ENCODE measurements at regions not wholly inside any gene's neighbourhood (a gene's known extent, or its start where the extent isn't known, plus 50 kb on each side); places are given as distances from the start of the nearest gene placed in this dataset.
"Not testable (repeated sequence)": the region's sequence is repeated elsewhere in the genome, so short reads cannot be mapped to it uniquely, and the experiment has no call there.

DNA sequence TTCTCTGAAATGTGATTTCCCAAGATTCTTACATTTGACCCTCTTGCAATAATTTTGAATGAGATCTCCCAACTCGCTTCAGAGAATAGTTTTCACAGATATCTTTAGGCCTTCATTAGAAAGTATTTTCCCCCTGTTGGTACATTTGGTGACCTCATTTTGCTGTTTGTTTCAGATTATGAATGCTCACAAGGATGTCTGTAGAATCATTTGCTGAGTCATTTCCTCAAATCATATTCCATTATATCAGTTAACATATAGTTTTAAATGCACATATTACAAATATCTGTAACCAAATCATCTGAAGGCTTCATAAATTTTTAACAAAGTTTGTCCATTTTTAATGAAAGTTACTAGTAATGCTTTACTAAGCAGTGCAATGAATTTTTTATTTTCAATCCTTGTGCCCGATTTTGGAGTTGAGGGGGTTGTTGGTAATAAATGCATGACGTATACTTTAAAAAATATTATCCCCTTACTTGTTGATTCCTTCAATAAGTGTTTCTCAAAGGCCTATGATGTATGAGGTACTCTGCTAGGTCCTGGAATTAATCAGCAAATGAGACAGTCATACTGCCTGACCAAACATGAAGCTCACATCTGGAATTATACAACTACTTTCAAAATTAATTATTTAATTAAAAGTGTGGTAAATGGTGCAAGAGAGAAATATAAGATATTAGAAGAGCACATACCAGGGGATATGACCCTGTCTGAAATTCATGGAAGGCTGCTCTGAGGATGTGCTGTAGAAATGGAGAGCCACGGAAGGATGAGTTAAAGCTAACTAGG lies 126.9 kb upstream of the RAP1B start:
- H3K9ac ChIP-seq = peak overlapping the region; percentile 73
- H2AFZ ChIP-seq (ENCODE audit: low read depth) = peak overlapping the region; percentile 43
- TF ChIP-seq, protein P1, sequence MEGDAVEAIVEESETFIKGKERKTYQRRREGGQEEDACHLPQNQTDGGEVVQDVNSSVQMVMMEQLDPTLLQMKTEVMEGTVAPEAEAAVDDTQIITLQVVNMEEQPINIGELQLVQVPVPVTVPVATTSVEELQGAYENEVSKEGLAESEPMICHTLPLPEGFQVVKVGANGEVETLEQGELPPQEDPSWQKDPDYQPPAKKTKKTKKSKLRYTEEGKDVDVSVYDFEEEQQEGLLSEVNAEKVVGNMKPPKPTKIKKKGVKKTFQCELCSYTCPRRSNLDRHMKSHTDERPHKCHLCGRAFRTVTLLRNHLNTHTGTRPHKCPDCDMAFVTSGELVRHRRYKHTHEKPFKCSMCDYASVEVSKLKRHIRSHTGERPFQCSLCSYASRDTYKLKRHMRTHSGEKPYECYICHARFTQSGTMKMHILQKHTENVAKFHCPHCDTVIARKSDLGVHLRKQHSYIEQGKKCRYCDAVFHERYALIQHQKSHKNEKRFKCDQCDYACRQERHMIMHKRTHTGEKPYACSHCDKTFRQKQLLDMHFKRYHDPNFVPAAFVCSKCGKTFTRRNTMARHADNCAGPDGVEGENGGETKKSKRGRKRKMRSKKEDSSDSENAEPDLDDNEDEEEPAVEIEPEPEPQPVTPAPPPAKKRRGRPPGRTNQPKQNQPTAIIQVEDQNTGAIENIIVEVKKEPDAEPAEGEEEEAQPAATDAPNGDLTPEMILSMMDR (conservative IDR thresholded peaks at IDR 0.05; ENCODE audit: low read depth, low read length) = 0 out of 2 replicates have a peak, but pooled peaks have one; percentile 20

DNA sequence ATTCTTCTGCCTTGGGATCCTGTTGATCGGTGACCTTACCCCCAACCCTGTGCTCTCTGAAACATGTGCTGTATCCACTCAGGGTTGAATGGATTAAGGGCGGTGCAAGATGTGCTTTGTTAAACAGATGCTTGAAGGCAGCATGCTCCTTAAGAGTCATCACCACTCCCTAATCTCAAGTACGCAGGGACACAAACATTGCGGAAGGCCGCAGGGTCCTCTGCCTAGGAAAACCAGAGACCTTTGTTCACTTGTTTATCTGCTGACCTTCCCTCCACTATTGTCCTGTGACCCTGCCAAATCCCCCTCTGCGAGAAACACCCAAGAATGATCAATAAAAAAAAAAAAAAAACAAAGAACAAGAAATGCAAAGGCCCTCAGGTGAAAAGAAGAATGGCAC lies 126.1 kb upstream of the RAP1B start:
- H3K9ac ChIP-seq; H3K4me2 ChIP-seq; H3K36me3 ChIP-seq (ENCODE audit: insufficient read depth); H3K79me2 ChIP-seq (ENCODE audit: insufficient read depth, low read depth); H3K27me3 ChIP-seq (ENCODE audit: insufficient read depth, low read depth); H4K20me1 ChIP-seq (ENCODE audit: insufficient read depth); H3K4me3 ChIP-seq (IDR thresholded peaks at IDR 0.05; ENCODE audit: insufficient read depth, low read depth, low read length); H3K27ac ChIP-seq; H2AFZ ChIP-seq (ENCODE audit: low read depth): not testable (repeated sequence)
- H3K4me1 ChIP-seq (ENCODE audit: low read depth, poor library complexity, severe bottlenecking) = peaks cover 66% of the 10 kb centered on the region

More for the DNA sequence above, 126.9 kb upstream of the RAP1B start:
- peak overlapping the region; percentile 80 for H3K4me2 ChIP-seq
- H3K79me2 ChIP-seq (ENCODE audit: insufficient read depth, low read depth) = no peaks in the 10 kb centered on the region
- no peaks in the 10 kb centered on the region for H3K36me3 ChIP-seq (ENCODE audit: insufficient read depth)
- H4K20me1 ChIP-seq (ENCODE audit: insufficient read depth) = no peaks in the 10 kb centered on the region
- no peaks in the 10 kb centered on the region for H3K27me3 ChIP-seq (ENCODE audit: insufficient read depth, low read depth)
- no peak overlapping the region for H3K4me3 ChIP-seq (IDR thresholded peaks at IDR 0.05; ENCODE audit: insufficient read depth, low read depth, low read length)
- peak overlapping the region; percentile 93 for H3K27ac ChIP-seq
- peaks cover 67% of the 10 kb centered on the region for H3K4me1 ChIP-seq (ENCODE audit: low read depth, poor library complexity, severe bottlenecking)

DNA sequence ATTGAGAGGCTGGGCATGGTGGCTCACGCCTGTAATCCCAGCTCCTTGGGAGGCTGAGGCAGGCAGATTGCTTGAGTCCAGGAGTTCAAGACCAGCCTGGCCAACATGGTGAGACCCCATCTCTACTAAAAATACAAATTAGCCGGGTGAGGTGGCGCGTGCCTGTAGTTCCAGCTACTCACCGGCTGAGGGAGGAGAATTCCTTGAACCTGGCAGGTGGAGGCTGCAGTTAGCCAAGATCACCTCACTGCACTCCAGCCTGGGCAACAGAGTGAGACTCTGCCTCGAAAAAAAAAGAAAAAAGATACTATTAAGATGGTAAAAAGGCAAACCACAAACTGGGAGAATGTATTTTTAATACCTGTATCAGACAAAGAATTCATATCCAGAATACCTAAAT lies 124.2 kb upstream of the RAP1B start:
- peaks cover 48% of the 10 kb centered on the region for H3K4me1 ChIP-seq (ENCODE audit: low read depth, poor library complexity, severe bottlenecking)
- H3K79me2 ChIP-seq (ENCODE audit: insufficient read depth, low read depth); H3K36me3 ChIP-seq (ENCODE audit: insufficient read depth); H3K4me2 ChIP-seq; H4K20me1 ChIP-seq (ENCODE audit: insufficient read depth); H3K4me3 ChIP-seq (IDR thresholded peaks at IDR 0.05; ENCODE audit: insufficient read depth, low read depth, low read length); H3K27ac ChIP-seq; H2AFZ ChIP-seq (ENCODE audit: low read depth); H3K27me3 ChIP-seq (ENCODE audit: insufficient read depth, low read depth); H3K9ac ChIP-seq: not testable (repeated sequence)

DNA sequence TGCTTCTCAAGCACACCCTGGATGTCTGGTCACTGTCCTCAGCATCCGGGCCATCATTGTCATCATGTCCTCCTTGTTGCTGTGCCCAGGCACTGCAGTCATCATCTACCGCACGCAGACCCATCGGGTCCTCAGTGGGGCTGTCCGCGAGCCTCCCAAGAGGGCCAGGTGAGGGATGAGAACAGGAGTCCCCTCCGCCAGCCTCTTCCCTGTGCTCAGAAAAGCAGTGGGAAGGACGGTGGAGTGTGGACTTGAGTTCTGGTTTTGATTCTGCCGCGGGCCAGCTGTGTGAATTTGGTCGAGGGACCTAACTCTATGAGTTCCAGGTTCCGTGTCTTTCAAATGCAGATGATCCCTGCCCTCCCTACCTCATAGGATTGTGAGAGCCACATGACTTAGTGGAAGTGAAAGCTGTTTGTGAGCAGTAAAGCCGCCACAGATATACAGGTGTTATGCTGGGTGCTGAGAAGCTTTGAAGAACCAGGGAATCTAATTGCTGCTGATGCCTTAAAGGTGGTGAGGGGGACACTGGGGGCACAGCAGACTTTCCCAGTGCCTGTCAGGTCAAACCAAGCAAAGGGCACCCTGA lies 122.9 kb upstream of the RAP1B start:
- Histone ChIP-seq H3K79me2 (ENCODE audit: insufficient read depth, low read depth) (no peaks in the 10 kb centered on the region), H3K36me3 (ENCODE audit: insufficient read depth) (no peaks in the 10 kb centered on the region), H3K4me3 (IDR thresholded peaks at IDR 0.05; ENCODE audit: insufficient read depth, low read depth, low read length) (no peak overlapping the region), H2AFZ (ENCODE audit: low read depth) (no peak overlapping the region), H3K27me3 (ENCODE audit: insufficient read depth, low read depth) (no peaks in the 10 kb centered on the region), H3K4me2 (no peak overlapping the region), H4K20me1 (ENCODE audit: insufficient read depth) (no peaks in the 10 kb centered on the region), H3K4me1 (ENCODE audit: low read depth, poor library complexity, severe bottlenecking) (peaks cover 34% of the 10 kb centered on the region), H3K27ac (no peak overlapping the region), H3K9ac (no peak overlapping the region)
- TF ChIP-seq, protein P1 (conservative IDR thresholded peaks at IDR 0.05; ENCODE audit: low read depth, low read length) = no peak

DNA sequence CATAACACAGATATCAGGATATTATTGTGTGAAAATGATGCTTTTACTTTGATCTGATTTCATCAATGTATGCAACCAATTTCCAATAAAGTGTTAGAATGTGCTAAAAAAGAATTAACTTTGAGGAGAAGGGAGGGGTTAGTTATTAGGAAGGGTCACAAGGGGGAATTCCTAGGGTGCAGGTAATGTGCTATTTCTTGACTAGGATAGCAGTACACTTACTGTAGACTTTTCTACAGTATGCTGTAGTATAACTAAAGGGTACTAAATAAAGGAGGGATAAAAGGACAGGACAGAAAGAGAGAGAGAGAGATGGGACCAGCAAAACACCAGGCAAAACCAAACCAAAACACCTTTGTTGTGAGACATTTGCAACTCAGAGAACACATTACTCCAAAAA lies 121.4 kb upstream of the RAP1B start:
- Histone ChIP-seq H3K9ac (no peak overlapping the region), H3K4me2 (no peak overlapping the region), H3K27me3 (ENCODE audit: insufficient read depth, low read depth) (no peaks in the 10 kb centered on the region), H4K20me1 (ENCODE audit: insufficient read depth) (no peaks in the 10 kb centered on the region), H2AFZ (ENCODE audit: low read depth) (no peak overlapping the region), H3K4me3 (IDR thresholded peaks at IDR 0.05; ENCODE audit: insufficient read depth, low read depth, low read length) (no peak overlapping the region), H3K4me1 (ENCODE audit: low read depth, poor library complexity, severe bottlenecking) (peaks cover 19% of the 10 kb centered on the region), H3K36me3 (ENCODE audit: insufficient read depth) (no peaks in the 10 kb centered on the region), H3K27ac (no peak overlapping the region), H3K79me2 (ENCODE audit: insufficient read depth, low read depth) (no peaks in the 10 kb centered on the region)
- TF ChIP-seq, protein P1 (conservative IDR thresholded peaks at IDR 0.05; ENCODE audit: low read depth, low read length) = no peak

Data from KMS-11 (cell line).